GM23338 (cell line): ENCODE measurements at regions not wholly inside any gene's neighbourhood (a gene's known extent, or its start where the extent isn't known, plus 50 kb on each side); places are given as distances from the start of the nearest gene placed in this dataset.

ENCODE experiments used
- ATAC-seq: fragments of 200-7000 bp; cut with Tn5 transposase; 3 replicates; pipeline ENCODE4 v1.9.1; 2020
- DNase-seq: peaks from one replicate; pipeline ENCODE4 v3.0.0-alpha.2; 2015; ENCODE audit warnings: low spot score
- H2AFZ ChIP-seq: fragments of 200-600 bp; sonication (generic); 2 replicates; pipeline ENCODE4 v1.8.0; 2016; ENCODE audit warnings: antibody characterized with exemption, mild to moderate bottlenecking, moderate library complexity
- H3F3A ChIP-seq: fragments of 200-600 bp; sonication (generic); replicated peaks from 2 replicates; pipeline ENCODE4 v1.8.0; 2017; ENCODE audit warnings: antibody characterized with exemption, mixed run types, low read depth
- H3K27ac ChIP-seq: fragments of 200-600 bp; sonication (generic); 2 replicates; pipeline ENCODE4 v1.6.1; 2016; ENCODE audit warnings: low read depth
- H3K27me3 ChIP-seq: fragments of 200-600 bp; sonication (generic); 2 replicates; pipeline ENCODE4 v1.8.0; 2016; ENCODE audit warnings: mild to moderate bottlenecking, mixed run types, moderate library complexity; ENCODE audit not compliant: insufficient read depth
- H3K36me3 ChIP-seq: fragments of 200-600 bp; sonication (generic); 2 replicates; pipeline ENCODE4 v1.8.0; 2016; ENCODE audit warnings: mild to moderate bottlenecking; ENCODE audit not compliant: insufficient read depth
- H3K4me1 ChIP-seq: fragments of 200-600 bp; sonication (generic); 2 replicates; pipeline ENCODE4 v1.8.0; 2016; ENCODE audit warnings: mild to moderate bottlenecking, moderate library complexity; ENCODE audit not compliant: insufficient read depth
- H3K4me2 ChIP-seq: fragments of 200-600 bp; sonication (generic); 2 replicates; pipeline ENCODE4 v1.7.1; 2017; ENCODE audit warnings: mixed run types
- H3K4me3 ChIP-seq: fragments of 200-600 bp; sonication (generic); 2 replicates; pipeline ENCODE4 v1.6.1; 2016; ENCODE audit warnings: mixed run types
- H3K79me2 ChIP-seq: fragments of 200-600 bp; sonication (generic); replicated peaks from 2 replicates; pipeline ENCODE4 v1.8.0; 2017; ENCODE audit warnings: mild to moderate bottlenecking; ENCODE audit not compliant: insufficient read depth
- H3K9me2 ChIP-seq: fragments of 200-600 bp; sonication (generic); 2 replicates; pipeline ENCODE4 v1.8.0; 2017; ENCODE audit not compliant: insufficient read depth
- H4K20me1 ChIP-seq: fragments of 200-600 bp; sonication (generic); replicated peaks from 2 replicates; pipeline ENCODE4 v1.8.0; 2017; ENCODE audit warnings: mild to moderate bottlenecking; ENCODE audit not compliant: insufficient read depth
- H3K27ac Mint-ChIP-seq: 2 replicates; pipeline ENCODE4 v1.8.0; 2020; ENCODE audit warnings: inconsistent platforms, mild to moderate bottlenecking, moderate library complexity, mixed read lengths
- H3K27me3 Mint-ChIP-seq: 3 replicates; pipeline ENCODE4 v1.8.0; 2022; ENCODE audit warnings: low read depth, mild to moderate bottlenecking, moderate library complexity, mixed read lengths, inconsistent platforms; ENCODE audit not compliant: insufficient read depth, poor library complexity
- H3K36me3 Mint-ChIP-seq: 3 replicates; pipeline ENCODE4 v1.8.0; 2021; ENCODE audit warnings: low read depth, mild to moderate bottlenecking, inconsistent platforms, moderate library complexity, mixed read lengths
- H3K4me1 Mint-ChIP-seq: 3 replicates; pipeline ENCODE4 v1.8.0; 2020; ENCODE audit warnings: mild to moderate bottlenecking, inconsistent platforms, mixed read lengths
- H3K4me3 Mint-ChIP-seq: 3 replicates; pipeline ENCODE4 v1.8.0; 2021; ENCODE audit warnings: moderate library complexity, mild to moderate bottlenecking, inconsistent platforms, mixed read lengths
- H3K9me3 Mint-ChIP-seq: 3 replicates; pipeline ENCODE4 v1.8.0; 2020; ENCODE audit warnings: moderate library complexity, mild to moderate bottlenecking, inconsistent platforms, mixed read lengths
- CREB1 ChIP-seq: fragments of 250-450 bp; sonication (Bioruptor Pico); IDR thresholded peaks from 2 replicates; pipeline ENCODE4 v1.5.0; 2020; ENCODE audit warnings: low read depth, mild to moderate bottlenecking, moderate library complexity
- CTCF ChIP-seq, 2 experiments: fragments of 200-600 bp in 1 of 2; sonication (generic) in 1 of 2; conservative IDR thresholded peaks; 2 replicates each; pipeline versions ENCODE4 v1.5.1 to v1.6.1; 2016 to 2017; ENCODE audit warnings: antibody characterized with exemption in 2 of 2, low read depth in 2 of 2, mild to moderate bottlenecking in 2 of 2, moderate library complexity in 1 of 2
- ETS1 ChIP-seq: IDR thresholded peaks from 2 replicates; pipeline ENCODE4 v1.6.1; 2016; ENCODE audit warnings: antibody characterized with exemption
- EZH2 ChIP-seq: fragments of 200-600 bp; sonication (generic); IDR thresholded peaks from one replicate; pipeline ENCODE4 v1.8.0; 2017; ENCODE audit warnings: antibody characterized with exemption, mild to moderate bottlenecking, low read depth; ENCODE audit not compliant: unreplicated experiment
- EZH2phosphoT487 ChIP-seq: fragments of 200-600 bp; sonication (generic); IDR thresholded peaks from one replicate; pipeline ENCODE4 v1.8.1; 2018; ENCODE audit warnings: antibody characterized with exemption; ENCODE audit not compliant: unreplicated experiment
- JUNB ChIP-seq: IDR thresholded peaks from one replicate; pipeline ENCODE4 v1.6.1; 2016; ENCODE audit warnings: antibody characterized with exemption; ENCODE audit not compliant: unreplicated experiment
- NANOG ChIP-seq: IDR thresholded peaks from 2 replicates; pipeline ENCODE4 v1.6.1; 2016; ENCODE audit warnings: antibody characterized with exemption, borderline replicate concordance
- POLR2AphosphoS5 ChIP-seq: IDR thresholded peaks from 2 replicates; pipeline ENCODE4 v1.6.1; 2016; ENCODE audit warnings: antibody characterized with exemption, low read depth
- REST ChIP-seq: IDR thresholded peaks from one replicate; pipeline ENCODE4 v1.6.1; 2018; ENCODE audit warnings: antibody characterized with exemption; ENCODE audit not compliant: unreplicated experiment
- STAT1 ChIP-seq: IDR thresholded peaks from one replicate; pipeline ENCODE4 v1.6.1; 2016; ENCODE audit warnings: antibody characterized with exemption; ENCODE audit not compliant: unreplicated experiment
- ZNF114 ChIP-seq: fragments of 250-450 bp; sonication (Bioruptor Pico); IDR thresholded peaks from 2 replicates; pipeline ENCODE4 v1.5.0; 2020; ENCODE audit warnings: mild to moderate bottlenecking, moderate library complexity
- ZNF331 ChIP-seq: fragments of 250-450 bp; sonication (Bioruptor Pico); IDR thresholded peaks from 2 replicates; pipeline ENCODE4 v1.5.0; 2020; ENCODE audit warnings: low read depth, mild to moderate bottlenecking, moderate library complexity
- ZNF462 ChIP-seq: fragments of 250-450 bp; sonication (Bioruptor Pico); IDR thresholded peaks from 2 replicates; pipeline ENCODE4 v1.5.0; 2020; ENCODE audit warnings: mild to moderate bottlenecking, moderate library complexity

GRCh38 chr1:30335389-30335996 is 387.9 kb downstream of the MATN1 start:
- Histone ChIP-seq H3K4me3 (no peak overlapping the region), H3K27ac (no peak overlapping the region), H3K36me3 (no peaks in the 10 kb centered on the region), H3K4me2 (no peak overlapping the region), H3K79me2 (no peaks in the 10 kb centered on the region), H3K27me3 (no peaks in the 10 kb centered on the region), H3K4me1 (no peaks in the 10 kb centered on the region), H2AFZ (no peak overlapping the region), H4K20me1 (no peaks in the 10 kb centered on the region), H3K9me2 (peaks cover 16% of the 10 kb centered on the region; the same call in 1 of the 2 replicates), H3F3A (no peaks in the 10 kb centered on the region)
- Mint-ChIP-seq H3K4me1 (peaks cover 9% of the 10 kb centered on the region; the same call in 2 of the 3 replicates), H3K36me3 (no peaks in the 10 kb centered on the region; the same call in 2 of the 3 replicates), H3K9me3 (no peaks in the 10 kb centered on the region; the same call in 2 of the 3 replicates), H3K4me3 (no peak overlapping the region), H3K27me3 (no peaks in the 10 kb centered on the region), H3K27ac (no peak overlapping the region)
- DNase-seq (no peak), ATAC-seq (no peak)
- TF ChIP-seq CTCF (conservative IDR thresholded peaks at IDR 0.05; ENCODE audit: low read depth in 2 of 2): no peak
- TF ChIP-seq JUNB: no peak
- TF ChIP-seq STAT1: no peak
- no peak for TF ChIP-seq ETS1
- no peak for TF ChIP-seq ZNF114
- TF ChIP-seq EZH2: no peak
- TF ChIP-seq CREB1: no peak
- no peak for TF ChIP-seq ZNF331 (CRISPR knock-in tag)
- no peak for TF ChIP-seq POLR2AphosphoS5
- TF ChIP-seq EZH2phosphoT487: no peak
- TF ChIP-seq REST: no peak
- TF ChIP-seq ZNF462 (CRISPR knock-in tag): no peak
- TF ChIP-seq NANOG: no peak
